ENCODE measurements at regions not wholly inside any gene's neighbourhood (a gene's known extent, or its start where the extent isn't known, plus 50 kb on each side); places are given as distances from the start of the nearest gene placed in this dataset.

DNA sequence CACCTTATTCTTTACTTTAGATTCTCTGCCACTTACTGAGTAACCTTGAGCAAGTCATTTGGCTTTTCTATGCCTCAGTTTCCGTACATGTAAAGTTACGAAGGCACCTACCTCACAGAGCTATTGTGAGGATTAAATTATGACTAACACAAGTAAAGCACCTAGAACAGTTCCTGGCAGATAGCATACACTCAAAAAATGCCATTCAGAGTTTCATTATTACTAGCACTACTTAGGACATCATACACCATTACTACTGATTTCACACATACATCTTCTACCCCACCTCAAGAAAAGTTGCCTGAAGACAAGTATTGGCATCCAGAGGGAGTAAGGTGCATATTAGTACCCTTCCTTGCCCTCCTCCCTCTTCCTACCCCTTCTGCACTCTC is 107.8 kb downstream of the OGFRL1 start:
- no peak overlapping the region for H3K4me3 Mint-ChIP-seq
- H4K91ac ChIP-seq (ENCODE audit: insufficient read length, low read depth, low read length) = no peak overlapping the region
- no peak for DNase-seq
- no peaks in the 10 kb centered on the region for H3K9me3 Mint-ChIP-seq
- no peaks in the 10 kb centered on the region for H3K27me3 ChIP-seq (ENCODE audit: insufficient read depth, low read length)
- H2BK20ac ChIP-seq (ENCODE audit: low read depth, low read length, poor library complexity, severe bottlenecking) = no peak overlapping the region
- no peaks in the 10 kb centered on the region for H3K79me2 ChIP-seq (ENCODE audit: insufficient read depth, low read length)
- no peak overlapping the region for H4K8ac ChIP-seq (replicated peaks; ENCODE audit: insufficient read length, low read depth, low read length)
- H2BK5ac ChIP-seq (ENCODE audit: insufficient read length, low read length) = no peak overlapping the region
- no peaks in the 10 kb centered on the region for H3K9me3 ChIP-seq (ENCODE audit: control insufficient read depth, low read depth, low read length)
- no peaks in the 10 kb centered on the region for H3K4me1 ChIP-seq (ENCODE audit: insufficient read depth, low read length)
- H3K27ac Mint-ChIP-seq = no peak overlapping the region
- no CpG with 5 or more reads among the region's 2 CpGs for WGBS (ENCODE audit: extremely low coverage, insufficient read length, low lambda C conversion rate)
- H4K20me1 ChIP-seq (ENCODE audit: control insufficient read depth, insufficient read depth, insufficient read length) = no peaks in the 10 kb centered on the region
- TF ChIP-seq, protein P1, sequence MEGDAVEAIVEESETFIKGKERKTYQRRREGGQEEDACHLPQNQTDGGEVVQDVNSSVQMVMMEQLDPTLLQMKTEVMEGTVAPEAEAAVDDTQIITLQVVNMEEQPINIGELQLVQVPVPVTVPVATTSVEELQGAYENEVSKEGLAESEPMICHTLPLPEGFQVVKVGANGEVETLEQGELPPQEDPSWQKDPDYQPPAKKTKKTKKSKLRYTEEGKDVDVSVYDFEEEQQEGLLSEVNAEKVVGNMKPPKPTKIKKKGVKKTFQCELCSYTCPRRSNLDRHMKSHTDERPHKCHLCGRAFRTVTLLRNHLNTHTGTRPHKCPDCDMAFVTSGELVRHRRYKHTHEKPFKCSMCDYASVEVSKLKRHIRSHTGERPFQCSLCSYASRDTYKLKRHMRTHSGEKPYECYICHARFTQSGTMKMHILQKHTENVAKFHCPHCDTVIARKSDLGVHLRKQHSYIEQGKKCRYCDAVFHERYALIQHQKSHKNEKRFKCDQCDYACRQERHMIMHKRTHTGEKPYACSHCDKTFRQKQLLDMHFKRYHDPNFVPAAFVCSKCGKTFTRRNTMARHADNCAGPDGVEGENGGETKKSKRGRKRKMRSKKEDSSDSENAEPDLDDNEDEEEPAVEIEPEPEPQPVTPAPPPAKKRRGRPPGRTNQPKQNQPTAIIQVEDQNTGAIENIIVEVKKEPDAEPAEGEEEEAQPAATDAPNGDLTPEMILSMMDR (conservative IDR thresholded peaks at IDR 0.05) = no peak
- no peak overlapping the region for H4K5ac ChIP-seq (ENCODE audit: insufficient read length, low read depth, low read length)
- no peak overlapping the region for H3K4me2 ChIP-seq (ENCODE audit: insufficient read depth, insufficient read length, low read length)
- no peaks in the 10 kb centered on the region for H3K23me2 ChIP-seq (ENCODE audit: insufficient read length, low read depth, low read length, poor library complexity, severe bottlenecking)
- no peak overlapping the region for H3K56ac ChIP-seq (ENCODE audit: insufficient read length, low read depth, low read length)
- no peaks in the 10 kb centered on the region for H3K4me1 Mint-ChIP-seq
- H3K27ac ChIP-seq (ENCODE audit: insufficient read length, low read depth, low read length) = no peak overlapping the region
- no peak overlapping the region for H3T11ph ChIP-seq (ENCODE audit: low read length)
- H3K4ac ChIP-seq (ENCODE audit: low read depth, low read length) = no peak overlapping the region
- no peak overlapping the region for H2BK12ac ChIP-seq (ENCODE audit: insufficient read length, low read depth, low read length)
- no peak overlapping the region for H3K18ac ChIP-seq (ENCODE audit: insufficient read length, low read depth, low read length)
- H2BK120ac ChIP-seq (ENCODE audit: low read depth, low read length, poor library complexity, severe bottlenecking) = no peak overlapping the region
- no peak overlapping the region for H2AFZ ChIP-seq (ENCODE audit: low read length)
- H3K14ac ChIP-seq (ENCODE audit: insufficient read depth, low read length) = no peak overlapping the region
- H3K9ac ChIP-seq (ENCODE audit: extremely low read depth, insufficient read length, low read length) = no peak overlapping the region
- H3K79me1 ChIP-seq (ENCODE audit: insufficient read depth, low read depth, low read length, poor library complexity, severe bottlenecking) = no peaks in the 10 kb centered on the region
- H2AK5ac ChIP-seq (ENCODE audit: insufficient read length, low read length) = no peak overlapping the region
- no peak overlapping the region for H2BK15ac ChIP-seq (ENCODE audit: low read depth, low read length)
- no peaks in the 10 kb centered on the region for H3K36me3 Mint-ChIP-seq (ENCODE audit: insufficient read depth in 1 of 3, low read depth in 3 of 3)
- no peak overlapping the region for H3K23ac ChIP-seq (ENCODE audit: insufficient read length, low read depth, low read length)
- no peaks in the 10 kb centered on the region for H3K27me3 Mint-ChIP-seq (ENCODE audit: low read depth)
